NCI-H2196 (cell line): ENCODE measurements at regions not wholly inside any gene's neighbourhood (a gene's known extent, or its start where the extent isn't known, plus 50 kb on each side); places are given as distances from the start of the nearest gene placed in this dataset.
"Not testable (repeated sequence)": the region's sequence is repeated elsewhere in the genome, so short reads cannot be mapped to it uniquely, and the experiment has no call there.

Experiments used
- DNase-seq: peaks from one replicate; lab custom pipeline; 2025; ENCODE audit not compliant: unreplicated experiment; lab: John Stamatoyannopoulos, UW

DNA sequence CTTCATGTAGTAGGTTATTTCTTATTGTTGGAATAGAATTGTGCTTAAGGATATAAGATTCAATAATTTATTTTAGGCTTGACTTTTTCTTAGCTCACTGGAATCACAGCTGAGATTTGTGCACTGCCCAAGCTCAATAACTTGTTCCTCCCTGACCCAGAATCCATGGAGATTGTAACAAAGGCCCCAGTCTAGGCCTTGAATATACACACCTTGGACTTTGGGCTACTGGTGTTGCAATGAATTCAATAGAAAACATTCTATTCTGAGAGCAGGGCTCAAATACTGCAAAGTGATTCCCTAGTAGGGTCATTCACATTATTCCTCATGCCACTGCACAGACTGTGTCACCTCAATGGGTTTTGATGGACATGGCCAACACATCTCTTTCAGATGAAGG is 352.4 kb downstream of the GALC start:
- DNase-seq: no peak

DNA sequence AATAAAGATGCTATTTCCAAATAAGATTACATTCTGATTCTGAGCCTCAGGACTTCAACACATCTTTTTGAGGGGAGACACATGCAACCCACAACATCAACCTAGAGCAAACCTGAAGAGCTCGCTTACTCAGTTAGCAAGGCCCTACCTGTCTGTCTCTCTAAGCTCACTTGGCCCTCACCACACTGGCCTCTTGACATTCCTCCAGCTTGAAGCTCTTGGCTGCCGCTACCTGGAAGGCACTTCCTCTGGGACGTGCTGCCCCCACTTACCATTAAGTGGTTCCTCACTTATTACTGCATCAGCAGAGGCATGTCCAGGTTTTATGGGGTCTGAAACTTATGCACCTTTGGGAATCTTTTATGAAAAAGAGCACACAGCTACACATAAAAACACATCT is 354.8 kb downstream of the GALC start:
- DNase-seq: no peak

DNA sequence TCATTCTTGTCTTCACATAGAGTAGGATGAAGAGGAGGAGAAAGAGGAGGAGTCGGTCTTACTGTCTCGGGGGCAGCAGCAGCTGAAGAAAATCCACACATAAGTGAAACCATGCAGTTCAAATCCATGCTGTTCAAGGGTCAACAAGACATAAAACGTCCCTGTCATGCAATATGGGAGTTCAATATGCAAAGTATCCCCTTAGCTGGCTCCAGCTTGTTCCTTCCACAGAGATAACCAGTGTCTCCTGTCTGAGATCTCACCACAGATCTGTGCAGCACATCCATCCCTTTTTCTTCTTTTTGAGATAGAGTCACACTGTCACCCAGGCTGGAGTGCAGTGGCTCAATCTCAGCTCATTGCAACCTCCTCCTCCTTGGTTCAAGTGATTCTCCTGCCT is 357.5 kb downstream of the GALC start:
- DNase-seq: no peak

DNA sequence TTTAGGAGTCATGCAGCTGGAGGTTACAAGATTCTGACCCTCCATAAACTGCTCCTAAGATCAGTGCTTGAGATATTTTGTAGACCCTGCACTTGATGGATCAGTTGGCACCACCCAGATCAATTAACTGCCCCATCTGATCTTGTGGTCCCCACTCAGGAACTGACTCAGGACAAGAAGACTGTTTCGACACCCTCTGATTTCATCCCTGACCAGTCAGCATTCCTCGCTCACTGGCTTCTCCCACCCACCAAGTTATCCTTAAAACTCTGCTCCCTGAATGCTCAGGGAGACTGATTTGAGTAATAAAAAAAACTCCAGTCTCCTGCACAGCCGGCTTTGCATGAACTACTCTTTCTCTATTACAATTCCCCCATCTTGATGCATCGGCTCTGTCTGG is 360.2 kb downstream of the GALC start:
- DNase-seq: no peak

DNA sequence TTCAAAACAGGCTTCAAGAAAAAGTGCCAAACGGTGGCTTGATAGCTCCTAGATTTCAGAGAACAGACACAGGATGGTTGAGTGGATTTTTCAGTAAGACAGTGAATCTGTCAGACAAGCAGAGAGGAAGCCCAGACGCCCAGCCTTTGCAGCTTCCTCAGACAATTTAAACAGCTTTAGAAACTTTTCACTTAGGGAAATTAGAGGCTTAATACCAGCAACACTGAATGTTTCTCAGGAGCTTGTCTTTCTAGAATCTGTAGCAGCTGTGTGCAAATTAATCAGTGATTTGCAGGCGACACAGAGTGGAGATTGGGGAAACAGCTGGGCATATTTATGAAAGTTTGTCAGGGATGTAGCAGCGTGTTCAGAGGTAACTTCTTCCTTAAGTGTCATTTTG is 362.1 kb downstream of the GALC start:
- DNase-seq: no peak

DNA sequence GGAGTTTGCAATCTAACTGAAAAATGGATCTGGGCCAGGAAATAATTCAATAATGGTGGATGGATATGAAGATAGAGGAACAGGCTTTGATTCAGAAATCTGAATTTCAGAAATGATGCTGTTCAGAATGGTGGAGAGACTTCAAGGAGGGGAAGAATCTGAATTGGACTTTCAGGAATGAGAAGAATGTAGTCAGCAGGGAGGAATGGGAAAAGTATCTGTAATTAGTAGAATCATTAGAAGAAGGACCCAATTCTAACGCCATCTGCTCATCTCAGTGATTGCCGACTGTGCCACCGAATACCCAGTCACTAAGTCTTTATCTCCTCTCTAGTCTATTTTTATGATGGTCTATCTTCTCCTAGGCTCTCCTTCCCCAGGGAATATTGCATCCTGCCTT is 363.2 kb downstream of the GALC start:
- DNase-seq: no peak

DNA sequence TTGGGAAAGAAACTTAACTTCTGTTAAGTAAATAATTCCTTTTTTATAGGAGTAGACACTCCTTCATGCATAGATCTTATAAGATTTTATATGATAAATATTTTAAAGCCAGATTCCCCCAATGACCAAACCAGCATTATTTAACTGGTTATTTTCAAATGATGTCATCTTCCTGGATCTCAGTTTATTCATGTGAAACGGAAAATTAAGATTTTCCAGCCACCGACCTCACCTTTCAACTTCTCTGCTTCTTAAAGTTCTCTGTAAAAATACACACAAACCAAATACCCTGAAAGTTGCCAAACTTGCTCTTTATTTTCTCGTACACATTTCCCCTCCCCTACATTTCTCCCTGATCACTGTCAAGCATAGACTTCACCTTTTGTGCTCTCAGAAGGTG is 364.2 kb downstream of the GALC start:
- DNase-seq: no peak

DNA sequence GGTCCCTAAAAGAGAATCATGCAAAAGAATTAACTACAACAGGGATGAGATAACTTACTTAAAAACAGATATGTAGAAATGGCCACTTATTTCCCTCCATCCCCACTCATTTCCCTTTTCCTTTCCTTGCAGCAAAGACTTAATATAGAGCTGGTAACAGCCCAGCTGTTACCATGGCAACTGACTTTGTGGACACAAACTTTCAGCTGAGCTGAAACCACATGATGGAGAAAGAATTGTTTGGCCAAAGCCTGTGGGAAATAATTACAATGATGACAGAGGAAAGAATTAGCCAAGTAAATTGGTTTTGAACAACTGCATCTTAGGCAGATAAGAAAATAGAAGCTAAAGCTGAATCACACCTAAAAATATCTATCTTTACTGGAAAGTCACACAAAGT is 364.9 kb downstream of the GALC start:
- DNase-seq: no peak

DNA sequence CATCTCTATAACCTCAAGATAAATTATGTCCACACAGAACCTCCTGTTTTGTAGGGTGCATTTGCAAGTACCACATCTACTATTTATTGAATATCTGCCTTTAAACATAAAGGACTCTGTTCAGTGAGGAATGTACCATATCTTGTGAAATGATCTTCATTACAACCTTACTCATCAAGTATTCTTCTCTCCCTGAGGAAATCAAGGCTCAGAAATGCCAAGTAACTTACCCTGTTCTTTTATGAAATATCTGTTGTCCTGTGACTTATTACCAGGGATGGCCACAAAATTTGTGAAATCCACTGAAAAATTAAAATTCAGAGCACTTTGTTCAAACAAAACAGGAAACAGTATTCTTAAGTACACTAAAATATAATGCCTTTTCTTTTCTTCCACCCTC is 366.7 kb downstream of the GALC start:
- DNase-seq: no peak

DNA sequence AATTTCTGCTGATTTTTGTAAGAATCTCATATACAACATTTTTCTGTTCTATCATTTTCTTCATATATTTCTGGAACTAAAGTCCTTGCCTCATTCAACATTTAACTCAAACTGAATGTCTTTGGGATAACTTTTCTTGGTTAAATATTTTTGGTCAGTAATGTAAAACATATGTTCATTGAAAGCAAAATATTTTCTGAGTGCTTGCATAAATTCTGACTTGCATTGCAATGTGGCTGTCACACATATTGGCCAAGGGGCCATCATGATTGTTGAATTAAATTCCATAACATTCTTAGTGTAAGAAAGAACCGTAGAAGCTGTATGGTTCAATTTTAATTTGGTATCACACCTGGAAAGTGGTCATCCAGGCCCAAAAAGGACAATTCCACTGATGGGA is 369.4 kb downstream of the GALC start:
- no peak for DNase-seq

DNA sequence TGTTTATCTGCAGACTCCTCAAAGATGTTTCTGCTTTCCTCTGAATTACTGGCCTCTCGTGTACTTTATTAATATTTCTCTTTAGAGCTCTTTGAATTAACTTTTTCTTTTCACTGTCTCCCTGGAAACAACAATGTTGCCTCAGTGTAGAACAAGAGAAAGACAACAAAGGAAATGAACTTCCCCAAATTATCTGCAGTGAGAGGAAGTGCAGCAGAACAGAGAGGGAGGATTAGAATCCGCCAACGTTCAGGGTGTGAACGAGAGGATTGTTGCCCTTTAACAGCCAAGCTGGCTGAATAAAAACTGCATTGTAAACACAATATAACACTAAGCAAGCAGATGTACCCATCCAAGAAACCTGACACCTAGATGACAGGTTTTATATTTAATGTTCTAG is 375.9 kb downstream of the GALC start:
- no peak for DNase-seq

DNA sequence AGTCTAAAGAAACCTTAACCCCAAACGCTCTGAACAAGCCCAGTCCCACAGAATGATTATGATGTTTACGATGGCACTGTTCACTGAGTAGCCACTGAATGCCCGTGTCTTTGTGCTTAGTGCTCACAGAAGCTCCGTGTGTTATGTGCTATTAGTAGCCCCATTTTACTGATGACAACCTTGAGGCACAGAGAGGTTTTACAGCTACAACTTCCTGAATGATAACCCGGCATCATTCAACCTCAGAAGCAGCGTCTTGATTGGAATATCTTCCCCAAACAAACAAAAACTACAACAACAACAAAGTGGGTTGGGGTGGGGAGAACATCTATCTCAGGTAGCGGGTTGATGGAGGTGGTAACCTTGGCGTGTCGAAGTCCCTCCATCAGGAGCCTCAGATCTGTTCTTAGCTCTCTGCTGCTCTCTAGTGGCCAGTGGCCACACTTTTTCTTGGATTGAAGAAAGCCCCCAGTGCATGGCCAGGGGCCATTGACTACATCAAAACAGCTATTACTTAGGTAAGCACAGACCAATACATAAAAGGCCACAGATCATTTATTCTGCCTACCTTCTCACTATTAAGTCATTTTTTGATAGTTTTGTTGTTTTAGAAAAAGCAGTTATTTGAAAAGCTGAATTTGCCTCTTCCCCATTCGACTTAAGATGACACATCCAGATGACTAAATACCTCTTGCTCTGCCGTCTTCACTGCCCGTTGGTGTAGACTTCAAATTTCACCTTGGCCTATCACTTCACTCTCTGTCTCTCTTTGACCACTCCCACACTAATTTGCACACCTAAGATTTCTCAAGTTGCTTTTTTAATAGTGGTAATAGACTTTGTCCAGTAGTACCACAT is 376.9 kb downstream of the GALC start:
- DNase-seq: no peak

DNA sequence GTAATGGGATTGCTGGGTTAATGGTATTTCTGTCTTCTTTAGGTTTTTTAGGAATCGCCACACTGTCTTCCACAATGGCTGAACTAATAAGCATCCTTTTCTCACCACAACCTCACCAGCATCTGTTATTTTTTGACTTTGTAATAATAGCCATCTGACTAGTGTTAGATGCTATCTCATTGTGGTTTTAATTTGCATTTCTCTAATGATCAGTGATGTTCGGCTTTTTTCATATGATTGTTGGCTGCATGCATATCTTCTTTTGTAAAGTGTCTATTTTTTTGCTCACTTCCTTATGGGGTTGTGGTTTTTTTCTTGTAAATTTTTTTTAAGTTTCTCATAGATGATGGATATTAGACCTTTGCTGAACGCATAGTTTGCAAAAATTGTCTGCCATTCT is 377.9 kb downstream of the GALC start:
- no peak for DNase-seq

DNA sequence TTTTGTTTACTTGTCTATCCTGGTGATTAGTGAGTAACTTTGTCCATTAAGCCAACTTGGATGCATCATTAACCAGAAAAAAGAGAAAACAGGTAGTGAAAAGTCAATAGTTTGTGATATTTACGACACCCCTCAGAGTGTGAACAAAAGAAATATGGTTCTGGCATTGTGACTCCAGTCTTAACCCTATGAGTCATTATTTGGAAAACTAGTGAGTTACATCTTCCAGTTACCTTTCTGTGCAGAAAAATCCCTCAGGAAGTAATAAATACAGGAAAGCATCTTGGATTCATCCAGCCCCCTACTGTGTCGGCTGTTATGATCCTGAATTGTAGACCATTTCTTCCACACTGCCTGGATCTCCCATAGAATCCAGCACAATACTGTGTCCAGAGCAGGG is 379.1 kb downstream of the GALC start:
- no peak for DNase-seq

DNA sequence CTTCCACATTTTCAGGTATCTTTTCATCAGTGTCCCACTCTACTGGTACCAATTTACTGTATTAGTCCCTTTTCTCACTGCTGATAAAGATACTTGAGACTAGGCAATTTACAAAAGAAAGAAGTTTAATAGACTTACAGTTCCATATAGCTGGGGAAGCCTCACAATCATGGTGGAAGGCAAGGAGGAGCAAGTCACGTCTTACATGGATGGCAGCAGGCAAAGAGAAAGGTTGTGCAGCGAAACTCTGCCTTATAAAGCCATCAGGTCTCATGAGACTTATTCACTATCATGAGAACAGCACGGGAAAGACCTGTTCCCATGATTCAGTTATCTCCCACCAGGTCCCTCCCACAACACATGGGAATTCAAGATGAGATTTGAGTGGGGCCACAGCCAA is 385.9 kb downstream of the GALC start:
- not testable (repeated sequence) for DNase-seq

DNA sequence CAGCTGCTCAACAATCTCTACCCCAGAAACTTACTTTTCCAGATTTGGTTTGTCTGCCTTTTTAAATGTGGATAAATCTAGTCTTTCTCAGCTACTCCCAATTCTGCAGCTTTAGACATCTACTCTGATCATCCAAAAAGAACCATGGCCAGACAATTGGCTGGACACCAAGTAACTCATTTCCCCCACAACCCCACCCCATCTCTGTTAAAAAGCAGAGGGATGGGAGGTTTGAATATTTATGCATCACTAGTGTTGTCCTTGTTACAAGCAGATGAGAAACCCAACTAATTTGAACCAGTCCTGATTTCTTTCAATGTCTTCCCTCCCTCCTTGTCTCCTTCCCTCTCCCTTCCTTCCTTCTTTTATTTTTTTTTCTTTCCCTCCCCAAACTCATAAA is 391.9 kb downstream of the GALC start:
- DNase-seq: no peak

DNA sequence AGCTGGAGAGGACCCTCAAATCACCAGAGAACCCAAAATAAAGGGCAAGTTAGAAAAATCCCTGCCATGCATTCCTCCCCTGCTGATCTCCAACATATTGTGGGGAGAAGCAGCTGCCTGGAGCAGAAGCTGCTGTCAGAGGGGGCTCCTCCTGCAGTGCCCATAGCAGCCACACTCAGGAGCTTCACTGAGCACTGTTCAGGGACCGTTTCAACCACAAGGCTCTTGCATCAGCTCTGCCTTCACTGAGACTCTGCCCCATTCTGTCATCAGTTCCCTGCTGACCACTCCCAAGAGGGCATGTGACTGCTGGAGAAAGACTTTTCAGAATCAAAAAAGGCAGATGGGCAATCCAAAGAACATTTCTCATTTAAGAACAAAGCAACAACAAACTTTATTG is 392.7 kb downstream of the GALC start:
- no peak for DNase-seq

DNA sequence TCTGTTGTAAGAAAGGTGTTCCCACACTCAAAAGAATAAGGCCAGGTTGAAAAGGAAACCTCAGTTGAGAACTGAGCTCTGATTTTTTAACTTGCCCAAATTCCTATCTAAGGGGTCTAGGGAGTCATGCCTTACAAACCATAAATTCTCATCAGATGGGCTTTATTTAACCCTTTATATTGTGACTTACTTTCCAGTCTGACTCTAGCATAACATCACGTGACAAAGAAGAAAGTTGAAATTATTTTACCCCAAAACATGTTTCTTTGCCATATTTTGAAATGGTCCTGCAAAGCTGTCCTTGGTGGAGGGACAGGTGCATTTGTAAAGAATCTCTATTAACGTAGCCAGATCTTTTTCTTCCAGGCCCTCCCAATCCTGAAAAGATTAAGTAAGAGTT is 411.7 kb downstream of the GALC start:
- no peak for DNase-seq

DNA sequence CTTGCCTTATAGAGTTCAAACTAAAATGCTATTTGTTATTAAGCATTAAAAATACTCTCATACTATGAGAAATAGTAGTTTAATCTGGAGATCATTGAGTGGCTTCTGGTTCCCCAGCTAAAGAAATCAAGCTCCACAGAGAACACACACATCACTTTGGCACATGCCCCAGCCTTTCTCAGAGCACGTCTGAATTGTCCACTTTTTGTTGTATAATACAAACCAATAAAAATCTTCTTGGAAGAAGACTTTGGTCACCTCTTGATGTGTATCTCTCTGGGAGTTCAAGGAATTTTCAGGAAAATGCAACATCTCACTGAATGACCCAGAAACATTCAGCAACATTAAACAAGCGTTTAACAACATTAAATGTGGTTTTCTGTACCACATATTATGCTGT is 413.9 kb downstream of the GALC start:
- DNase-seq: no peak

DNA sequence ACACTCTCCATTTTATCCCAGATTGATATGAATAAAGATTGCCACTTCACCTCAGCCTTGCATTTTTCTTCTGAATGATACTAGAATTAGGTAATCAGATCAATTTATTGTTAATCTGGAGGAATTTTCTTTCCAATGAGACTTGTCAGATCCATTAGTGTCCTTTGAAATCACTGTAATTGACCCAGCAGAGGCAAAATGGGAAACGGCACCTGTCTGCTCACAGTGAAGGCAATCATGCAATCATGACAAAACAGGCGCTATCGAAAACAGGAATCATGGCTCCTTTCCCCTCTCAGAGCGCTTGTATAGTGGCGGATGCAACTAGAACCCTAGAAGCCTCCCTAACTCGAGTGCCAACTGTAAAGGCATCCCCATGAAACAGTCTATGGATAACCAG is 417.6 kb downstream of the GALC start:
- DNase-seq: no peak

DNA sequence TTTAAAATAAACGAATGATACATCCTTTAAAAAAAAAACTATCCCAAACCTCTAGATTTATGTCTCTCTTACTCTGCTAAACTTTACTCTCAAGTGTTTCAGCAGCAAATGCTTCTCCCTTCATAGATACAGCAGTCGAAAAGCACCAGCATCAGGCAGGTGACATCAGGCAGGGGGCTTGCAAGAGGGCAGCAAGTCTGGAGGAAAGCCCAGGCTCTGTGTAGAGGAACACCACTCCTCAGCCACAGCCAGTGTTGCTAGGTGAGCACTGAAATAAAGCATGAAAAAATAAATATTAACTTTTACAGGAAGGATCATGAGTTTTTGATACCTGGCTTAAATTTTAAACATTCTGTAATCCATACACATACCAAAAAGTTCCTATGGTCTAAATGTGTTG is 419.4 kb downstream of the GALC start:
- DNase-seq: no peak

DNA sequence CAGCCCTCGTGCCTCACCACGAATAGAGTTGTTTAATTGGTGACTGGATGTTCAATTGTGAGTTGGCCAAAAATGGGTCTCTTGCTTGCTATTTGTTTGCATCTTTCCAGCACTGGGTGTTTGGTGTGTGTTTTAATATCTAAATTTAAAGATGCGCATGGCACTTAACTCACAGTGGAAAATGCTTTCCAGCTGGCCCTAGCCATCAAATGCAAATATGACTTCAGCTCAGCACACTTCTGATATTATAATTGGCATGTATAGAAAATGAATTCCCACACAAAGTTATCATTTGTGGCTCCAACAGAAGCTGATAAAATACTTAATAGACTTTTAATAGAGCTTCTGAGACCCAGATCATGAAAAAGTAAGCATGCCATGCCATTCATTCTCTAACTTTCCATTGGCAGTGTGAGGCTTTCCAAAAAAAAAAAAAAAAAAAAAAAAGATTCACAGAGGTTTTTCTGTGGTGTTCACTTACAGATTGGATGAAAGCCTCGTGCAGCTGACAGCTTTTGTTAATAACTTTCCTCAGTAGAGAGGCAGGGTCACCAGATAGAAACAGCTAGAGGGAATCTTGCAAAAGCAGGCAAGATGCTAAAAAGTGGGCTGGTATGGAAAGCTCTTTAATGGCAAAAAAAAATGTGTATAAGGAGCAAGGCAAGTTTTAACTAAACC is 425.2 kb downstream of the GALC start:
- no peak for DNase-seq

DNA sequence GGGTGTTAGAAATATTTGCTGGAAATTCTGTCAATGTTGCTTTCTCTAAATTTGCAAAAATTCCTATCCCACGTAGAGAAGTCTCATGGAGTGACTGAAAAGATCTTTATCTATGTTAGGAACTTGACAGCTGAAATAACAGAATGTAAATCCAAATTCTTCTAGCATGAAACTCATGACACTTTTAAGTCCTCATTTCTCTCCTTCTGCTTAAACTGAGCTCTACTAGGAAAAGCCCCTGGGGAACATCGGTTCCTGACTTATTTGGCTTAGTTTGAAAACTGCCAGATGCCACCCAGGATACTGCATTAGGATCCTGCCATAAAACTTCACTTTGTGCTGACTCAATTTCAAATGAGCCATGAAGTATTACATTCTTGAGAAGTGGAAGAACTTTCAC is 426.0 kb downstream of the GALC start:
- DNase-seq: no peak
